HG02763 (cell line): ENCODE measurements at regions not wholly inside any gene's neighbourhood (a gene's known extent, or its start where the extent isn't known, plus 50 kb on each side); places are given as distances from the start of the nearest gene placed in this dataset.

Source experiments
- ATAC-seq: cut with Tn5 transposase; IDR thresholded peaks from one replicate; pipeline ENCODE4 v1.9.1; 2021; ENCODE audit warnings: mild to moderate bottlenecking, moderate library complexity; ENCODE audit not compliant: unreplicated experiment

DNA sequence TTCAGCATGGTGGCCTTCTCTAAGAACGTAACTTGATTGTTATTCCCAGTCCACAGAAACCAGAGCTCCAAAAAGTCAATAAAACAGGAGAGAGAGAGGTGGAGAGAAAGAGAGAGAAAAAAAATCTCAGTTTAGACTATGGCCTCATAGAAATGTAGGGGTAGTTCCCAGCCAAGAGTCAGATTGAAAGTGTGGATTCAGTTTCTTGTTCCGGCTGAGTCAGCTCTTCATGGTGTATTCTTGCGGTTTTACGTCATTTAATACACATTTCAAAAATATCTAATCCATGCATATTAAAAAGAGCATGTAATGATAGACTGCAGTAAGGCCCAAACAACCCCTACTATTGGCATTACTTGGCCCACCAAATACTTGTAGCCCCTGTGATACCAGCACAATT lies 303.9 kb downstream of the ETAA1 start:
- no peak for ATAC-seq

DNA sequence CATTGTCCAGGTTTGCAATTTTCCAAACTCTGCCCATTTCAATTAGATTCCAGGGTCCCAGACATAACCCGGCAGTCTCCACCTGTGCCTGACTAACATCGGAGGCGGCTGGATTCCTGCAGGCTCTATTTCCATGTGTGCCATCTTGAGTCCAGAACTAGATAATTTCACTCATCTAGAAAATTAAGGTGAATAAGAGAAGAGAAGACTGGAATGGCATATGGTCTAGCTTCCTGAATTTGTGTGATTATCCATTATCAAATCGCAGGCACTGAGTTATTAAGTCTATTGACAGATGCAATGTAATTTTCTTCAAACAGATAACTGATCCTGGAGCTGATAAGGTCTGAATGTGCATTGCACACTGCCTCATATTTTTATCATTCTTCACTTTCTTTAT lies 305.2 kb downstream of the ETAA1 start:
- ATAC-seq = no peak

DNA sequence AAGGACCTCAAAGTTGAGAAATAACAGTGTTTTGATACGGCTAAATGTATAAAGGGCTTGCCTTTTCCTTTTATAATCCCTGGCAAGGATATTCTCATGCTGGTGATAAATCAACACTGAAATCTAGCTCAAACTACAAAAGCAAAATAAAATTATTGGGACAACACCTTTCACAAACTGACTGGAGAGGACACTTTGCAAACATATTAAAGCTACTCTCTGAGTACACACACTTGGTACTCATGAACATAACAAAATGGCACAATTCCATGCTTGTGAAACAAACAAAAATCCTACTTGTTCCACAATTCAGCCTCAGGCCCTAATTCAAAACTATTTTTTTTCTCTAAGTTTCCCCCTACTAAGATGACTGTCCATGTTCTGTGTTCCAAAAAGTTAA lies 305.8 kb downstream of the ETAA1 start:
- ATAC-seq = no peak

DNA sequence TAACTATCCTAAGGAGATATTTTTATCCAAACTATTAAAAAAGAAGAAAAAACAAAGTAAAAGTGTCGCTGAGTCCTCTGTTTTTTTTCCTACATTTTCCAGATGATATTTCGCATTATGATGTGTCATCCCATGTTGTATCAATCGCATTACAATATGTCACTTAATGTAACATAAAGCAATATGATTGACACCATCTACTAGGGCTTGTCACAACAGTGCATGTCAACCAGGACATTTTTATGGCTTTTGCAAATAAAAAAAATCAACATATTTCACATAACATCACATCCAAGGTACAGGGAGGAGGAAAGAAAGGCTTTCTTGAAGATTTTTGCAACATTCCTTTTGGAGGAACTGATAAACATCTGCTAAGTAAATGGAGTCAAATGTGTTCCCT lies 308.9 kb downstream of the ETAA1 start:
- no peak for ATAC-seq

DNA sequence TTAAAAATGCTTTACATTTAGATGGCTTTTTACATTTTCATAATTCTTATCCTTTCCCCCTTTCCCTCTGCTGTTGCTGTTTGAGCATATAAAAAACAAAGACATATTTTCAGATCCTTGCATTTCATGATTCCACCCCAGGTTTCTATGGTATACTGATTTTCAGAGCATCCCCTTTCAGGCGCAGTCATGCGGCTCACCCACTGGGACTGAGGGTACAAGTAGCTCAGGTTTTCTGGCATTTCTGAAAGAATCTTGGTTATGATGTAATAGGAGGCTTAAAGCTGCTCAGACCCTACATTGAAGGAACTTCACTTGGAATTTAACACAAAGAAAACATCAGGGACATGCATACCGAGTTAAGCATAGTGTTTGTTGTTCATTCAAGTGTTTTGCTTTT lies 310.8 kb downstream of the ETAA1 start:
- ATAC-seq = no peak

DNA sequence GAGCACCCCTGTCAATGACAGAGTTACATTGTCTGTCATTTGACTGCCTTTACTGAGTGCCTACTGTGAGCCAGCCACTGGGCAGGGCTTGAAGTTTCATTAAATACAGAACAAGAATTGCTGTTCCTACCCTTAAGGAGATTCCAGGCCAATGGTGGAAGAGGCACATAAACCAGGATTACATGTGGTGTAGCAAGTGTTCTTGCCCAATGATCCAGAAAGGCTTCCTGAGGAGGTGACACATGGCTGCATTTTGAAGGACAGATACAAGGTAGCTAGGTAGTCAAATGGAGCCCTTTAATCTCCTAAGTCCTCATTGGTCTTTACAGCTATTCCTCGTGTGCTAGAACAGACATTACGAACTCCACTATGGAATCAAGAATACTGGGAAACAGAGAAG lies 312.7 kb downstream of the ETAA1 start:
- no peak for ATAC-seq

GRCh38 chr2:67712484-67712883 lies 315.4 kb downstream of the ETAA1 start:
- ATAC-seq = no peak

DNA sequence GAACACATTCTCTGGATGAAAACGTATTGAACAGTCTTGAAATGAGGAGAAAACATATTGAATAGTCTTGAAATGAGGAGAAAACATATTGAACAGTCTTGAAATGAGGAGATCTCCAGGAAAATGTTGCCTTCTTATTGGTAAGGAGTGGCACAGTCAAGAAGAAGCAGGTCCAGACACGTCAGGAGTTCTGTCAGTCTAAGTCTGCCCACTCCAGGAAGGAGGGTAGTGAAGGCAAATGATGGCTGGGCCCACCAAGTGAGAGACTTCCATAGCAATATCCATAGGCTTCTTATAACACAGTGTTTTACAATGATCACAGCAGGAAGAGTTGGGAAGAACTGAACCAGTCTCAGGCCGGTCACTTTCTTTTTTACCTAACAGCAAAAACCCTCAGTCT lies 316.2 kb downstream of the ETAA1 start:
- ATAC-seq = no peak

GRCh38 chr2:67716895-67717396 lies 319.8 kb downstream of the ETAA1 start:
- no peak for ATAC-seq

- no peak for ATAC-seq
These were observed 320.6 kb downstream of the ETAA1 start for GRCh38 chr2:67717692-67718091.

GRCh38 chr2:67719351-67719750 lies 322.2 kb downstream of the ETAA1 start:
- no peak for ATAC-seq

DNA sequence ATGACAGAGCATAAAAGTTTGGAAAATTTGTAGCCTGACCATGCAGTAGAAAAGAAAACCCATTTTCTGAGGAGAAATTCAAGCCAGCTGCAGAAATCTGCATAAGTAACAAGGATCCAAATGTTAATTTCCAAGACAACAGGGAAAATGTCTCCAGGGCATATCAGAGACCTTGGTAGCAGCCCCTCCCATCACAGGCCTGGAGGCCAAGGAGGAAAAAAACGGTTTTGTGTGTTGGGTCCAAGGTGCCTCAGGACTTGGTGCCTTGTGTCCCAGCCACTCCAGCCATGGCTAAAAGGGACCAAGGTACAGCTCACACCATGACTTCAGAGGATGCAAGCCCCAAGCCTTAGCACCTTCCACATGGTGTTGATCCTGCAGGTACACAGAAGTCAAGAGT lies 324.4 kb downstream of the ETAA1 start:
- ATAC-seq = no peak

GRCh38 chr2:67724261-67724660 lies 327.1 kb downstream of the ETAA1 start:
- ATAC-seq = no peak

DNA sequence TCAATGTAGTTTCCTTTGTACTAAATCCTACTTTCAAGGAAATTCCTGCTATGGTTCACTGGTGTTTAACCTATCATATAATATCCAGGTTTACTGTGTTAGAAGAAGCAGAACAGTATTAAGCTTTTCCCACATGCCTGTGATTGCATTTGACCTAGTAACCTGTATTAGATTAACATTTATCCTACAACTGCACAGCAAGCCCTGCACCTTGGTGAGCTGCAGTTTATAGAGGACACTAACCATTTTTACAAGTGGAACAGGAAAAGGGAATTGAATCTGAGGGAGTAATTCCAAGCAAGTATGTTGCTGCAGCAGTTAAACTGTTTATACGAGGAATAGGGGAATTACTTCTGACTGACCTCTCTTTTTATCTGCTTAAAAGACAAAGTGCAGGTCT lies 328.6 kb downstream of the ETAA1 start:
- no peak for ATAC-seq

GRCh38 chr2:67726416-67726815 lies 329.3 kb downstream of the ETAA1 start:
- no peak for ATAC-seq

- no peak for ATAC-seq
These were observed 330.0 kb downstream of the ETAA1 start for GRCh38 chr2:67727131-67727530.

DNA sequence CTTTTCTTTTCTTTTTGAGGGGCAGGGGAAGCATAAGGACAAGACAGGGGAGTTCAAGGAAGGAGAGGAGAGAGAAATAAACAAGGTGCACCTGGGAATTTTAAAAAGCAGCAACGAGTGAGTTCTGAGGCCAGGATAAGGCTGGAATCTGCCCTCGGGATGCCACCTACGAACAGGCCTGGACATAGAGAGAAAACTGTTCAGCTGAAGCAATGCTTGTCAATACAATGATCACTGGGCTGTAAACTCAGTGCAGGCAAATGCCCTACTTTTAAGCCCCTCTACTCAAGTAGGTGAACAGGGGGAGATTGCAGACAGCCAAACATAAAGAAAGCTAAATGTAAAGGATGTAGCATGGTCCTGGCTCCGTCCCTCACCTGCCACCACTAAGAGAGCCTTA lies 330.5 kb downstream of the ETAA1 start:
- ATAC-seq = no peak

DNA sequence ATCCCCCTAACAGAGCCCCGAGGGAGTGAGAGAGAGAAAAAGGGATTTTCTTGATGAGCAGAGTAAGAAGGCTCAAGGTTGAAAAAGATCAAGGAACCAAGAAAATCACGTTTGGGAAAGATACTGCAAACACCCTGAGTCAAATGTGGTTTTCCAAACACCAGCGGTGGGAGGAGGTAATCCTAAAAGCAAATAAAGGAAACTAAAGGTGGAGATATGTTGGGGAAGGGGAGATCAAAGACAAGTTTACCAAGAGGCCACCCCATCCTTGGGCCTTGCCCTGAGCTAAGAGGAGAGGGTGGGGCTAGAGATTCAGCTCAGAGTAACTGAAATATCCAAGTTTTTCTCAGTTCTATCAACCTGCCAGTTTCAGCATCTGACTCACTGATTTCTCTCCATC lies 332.3 kb downstream of the ETAA1 start:
- ATAC-seq = no peak

DNA sequence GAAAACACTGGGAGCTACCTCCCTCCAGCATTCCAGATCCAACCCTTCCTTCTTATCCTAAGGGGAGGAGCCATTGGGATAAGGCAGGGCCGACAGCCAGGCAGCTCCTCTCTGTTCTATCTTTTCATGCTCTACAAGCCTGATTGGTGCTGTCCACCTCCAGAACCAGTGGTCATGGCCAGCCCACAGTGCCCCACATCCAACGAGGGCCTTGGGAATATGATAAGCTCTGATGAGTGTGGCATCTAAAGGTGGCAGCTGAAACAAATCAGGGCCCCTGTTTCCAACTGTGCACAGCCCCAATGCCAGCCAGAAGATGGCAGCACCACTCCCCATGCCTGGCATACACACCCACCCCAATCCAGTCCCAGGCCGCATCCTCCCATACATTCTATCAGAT lies 329.3 kb downstream of the C1D start:
- ATAC-seq = no peak

DNA sequence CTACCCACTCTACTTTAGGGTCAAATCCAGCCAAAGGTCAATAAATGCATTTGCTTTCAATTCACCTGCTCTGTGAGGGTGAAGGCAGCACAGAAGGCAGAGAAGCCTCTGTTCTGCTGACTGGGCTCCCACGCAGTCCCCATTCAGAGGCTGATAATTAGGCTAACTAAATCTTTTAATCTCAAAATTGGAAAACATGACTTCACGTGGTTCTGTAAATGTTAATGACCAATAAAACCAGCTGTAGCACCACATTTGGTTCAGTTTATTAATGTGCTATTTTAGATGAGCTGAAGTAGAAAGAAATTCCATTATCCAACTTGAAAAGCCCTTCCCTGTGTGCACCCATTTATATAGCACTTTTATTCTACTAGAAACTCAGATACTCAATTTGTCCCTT lies 310.6 kb downstream of the C1D start:
- no peak for ATAC-seq

- ATAC-seq = no peak
These were observed 309.8 kb downstream of the C1D start for GRCh38 chr2:67752969-67753368.

- no peak for ATAC-seq
These were observed 307.5 kb downstream of the C1D start for GRCh38 chr2:67755156-67755882.

GRCh38 chr2:67760995-67761394 lies 301.8 kb downstream of the C1D start:
- no peak for ATAC-seq
